Adrenal gland (tissue), 9 donors: ENCODE measurements at regions not wholly inside any gene's neighbourhood (a gene's known extent, or its start where the extent isn't known, plus 50 kb on each side); places are given as distances from the start of the nearest gene placed in this dataset.

ENCODE experiments used
- DNase-seq, 7 donors: peaks; one replicate each; pipeline ENCODE4 v3.0.0-alpha.2; 2019 to 2020
- H3K27ac ChIP-seq, 5 donors: fragments of 200-600 bp; sonication (generic) in 4 of 5; 1 replicate in 3 of 5; 2 replicates in 2 of 5; pipeline versions ENCODE4 v1.5.1 to v1.8.0; 2016 to 2020; ENCODE audit warnings: mild to moderate bottlenecking in 1 of 5
- H3K27me3 ChIP-seq: fragments of 200-600 bp; 2 replicates; pipeline ENCODE4 v1.8.0; 2021
- H3K36me3 ChIP-seq, 2 donors: fragments of 200-600 bp; replicated peaks in 1 of 2; 1 replicate in 1 of 2; 2 replicates in 1 of 2; pipeline versions ENCODE4 v1.5.1 to v1.8.0; 2018 to 2022
- H3K4me1 ChIP-seq, 2 donors: fragments of 200-600 bp; replicated peaks in 1 of 2; 1 replicate in 1 of 2; 2 replicates in 1 of 2; pipeline versions ENCODE4 v1.5.1 to v1.8.0; 2018 to 2021
- H3K4me3 ChIP-seq, 4 donors: fragments of 200-600 bp; sonication (generic) in 3 of 4; one replicate each; pipeline ENCODE4 v1.5.1; 2016 to 2018
- H3K9me3 ChIP-seq, 3 donors: fragments of 200-600 bp; sonication (generic) in 1 of 3; replicated peaks in 1 of 3; 1 replicate in 2 of 3; 2 replicates in 1 of 3; pipeline versions ENCODE4 v1.5.1 to v1.8.0; 2016 to 2021
- POLR2A ChIP-seq, 2 donors: fragments of 450-650 bp; IDR thresholded peaks; one replicate each; pipeline ENCODE4 v1.6.1; 2017; ENCODE audit warnings: antibody characterized with exemption in 2 of 2, mild to moderate bottlenecking in 2 of 2, moderate library complexity in 1 of 2
- WGBS, 4 donors: extraction: QIAGEN DNeasy Blood & Tissue Kit in 2 of 4; methylation state at CpG; one replicate each; pipeline versions ENCODE4 v1.1.5 to v1.1.7; 2013 to 2017; 5-methylcytosine and 5-hydroxymethylcytosine counted together
- intact Hi-C, 2 donors: fragments of 100-400 bp; cut with DNase I; formaldehyde crosslinking; loops; one replicate each; pipeline versions ENCODE4 v1.14.1 to v1.15.0; 2022 to 2023
- TF ChIP-seq, protein P1 (sequence below), 6 experiments: fragments of 450-650 bp in 4 of 6; fragments of 200-600 bp in 2 of 6; sonication (generic) in 1 of 6; IDR thresholded peaks; 1 replicate in 5 of 6; 2 replicates in 1 of 6; pipeline versions ENCODE4 v1.5.1 to v1.8.0; 2016 to 2021; ENCODE audit warnings: antibody characterized with exemption in 6 of 6, mild to moderate bottlenecking in 2 of 6, moderate library complexity in 1 of 6
- donor health status: healthy with polysubstance abuse.
- donor health status: Bipolar disorder and iron deficiency.
- donor health status: DM: yes; HTN: yes; CAD: no.
- donor health status: DM: no; HTN: no; CAD: no.
- donor health status: DM: no; HTN: no; CAD: no.

DNA sequence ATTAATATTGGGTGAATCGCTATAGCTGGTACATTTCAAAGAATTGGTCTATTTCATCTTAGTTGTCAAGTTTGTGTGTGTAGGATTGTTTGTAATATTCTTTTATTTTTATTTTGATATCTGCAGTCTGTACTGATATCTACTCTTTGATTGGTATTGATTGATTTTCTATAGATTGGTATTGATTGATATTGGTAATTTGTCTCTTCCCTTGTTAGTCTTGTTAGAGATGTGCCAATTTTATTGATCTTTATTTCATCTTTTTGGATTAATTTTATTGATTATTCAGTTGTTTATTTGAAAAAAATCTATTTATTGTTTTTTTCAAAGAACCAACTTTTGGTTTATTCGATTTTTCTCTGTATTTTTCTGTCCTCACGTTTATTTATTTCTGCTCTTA lies 61.4 kb downstream of the TM2D3 start:
- 59 to 70% (median 64%) methylated on average over 3 of the region's 3 CpGs for WGBS, 4 donors
- no peaks in the 10 kb centered on the region for H3K4me1 ChIP-seq
- no peak for TF ChIP-seq POLR2A (IDR thresholded peaks at IDR 0.05)
- TF ChIP-seq, protein P1, sequence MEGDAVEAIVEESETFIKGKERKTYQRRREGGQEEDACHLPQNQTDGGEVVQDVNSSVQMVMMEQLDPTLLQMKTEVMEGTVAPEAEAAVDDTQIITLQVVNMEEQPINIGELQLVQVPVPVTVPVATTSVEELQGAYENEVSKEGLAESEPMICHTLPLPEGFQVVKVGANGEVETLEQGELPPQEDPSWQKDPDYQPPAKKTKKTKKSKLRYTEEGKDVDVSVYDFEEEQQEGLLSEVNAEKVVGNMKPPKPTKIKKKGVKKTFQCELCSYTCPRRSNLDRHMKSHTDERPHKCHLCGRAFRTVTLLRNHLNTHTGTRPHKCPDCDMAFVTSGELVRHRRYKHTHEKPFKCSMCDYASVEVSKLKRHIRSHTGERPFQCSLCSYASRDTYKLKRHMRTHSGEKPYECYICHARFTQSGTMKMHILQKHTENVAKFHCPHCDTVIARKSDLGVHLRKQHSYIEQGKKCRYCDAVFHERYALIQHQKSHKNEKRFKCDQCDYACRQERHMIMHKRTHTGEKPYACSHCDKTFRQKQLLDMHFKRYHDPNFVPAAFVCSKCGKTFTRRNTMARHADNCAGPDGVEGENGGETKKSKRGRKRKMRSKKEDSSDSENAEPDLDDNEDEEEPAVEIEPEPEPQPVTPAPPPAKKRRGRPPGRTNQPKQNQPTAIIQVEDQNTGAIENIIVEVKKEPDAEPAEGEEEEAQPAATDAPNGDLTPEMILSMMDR (IDR thresholded peaks at IDR 0.05): no peak
- intact Hi-C loops: no loop called here
- no peaks in the 10 kb centered on the region for H3K36me3 ChIP-seq
- DNase-seq: no peak
- H3K4me3 ChIP-seq: no peak overlapping the region
- H3K27me3 ChIP-seq: peaks cover 6% of the 10 kb centered on the region
- no peaks in the 10 kb centered on the region for H3K9me3 ChIP-seq
- no peak overlapping the region for H3K27ac ChIP-seq

- Histone ChIP-seq H3K36me3 (no peaks in the 10 kb centered on the region), H3K4me3 (no peak overlapping the region), H3K27ac (no peak overlapping the region), H3K9me3 (no peaks in the 10 kb centered on the region), H3K27me3 (peaks cover 18% of the 10 kb centered on the region), H3K4me1 (no peaks in the 10 kb centered on the region)
- intact Hi-C loops: no loop called here
- no peak for DNase-seq
- TF ChIP-seq, protein P1 (IDR thresholded peaks at IDR 0.05): no peak
- TF ChIP-seq POLR2A (IDR thresholded peaks at IDR 0.05): no peak
Observed at GRCh38 chr15:101583284-101583683, 68.9 kb downstream of the TM2D3 start.

- TF ChIP-seq, protein P1 (IDR thresholded peaks at IDR 0.05): no peak
- TF ChIP-seq POLR2A (IDR thresholded peaks at IDR 0.05): no peak
- Histone ChIP-seq H3K4me1 (no peaks in the 10 kb centered on the region), H3K27ac (no peak overlapping the region), H3K27me3 (peaks cover 20% of the 10 kb centered on the region), H3K4me3 (no peak overlapping the region), H3K9me3 (no peaks in the 10 kb centered on the region), H3K36me3 (no peaks in the 10 kb centered on the region)
- 75 to 78% (median 77%) methylated on average over 11 of the region's 11 CpGs for WGBS, 4 donors
- no peak for DNase-seq
- intact Hi-C loops: no loop called here
Observed at GRCh38 chr15:101580431-101580830, 71.8 kb downstream of the TM2D3 start.

- Histone ChIP-seq H3K4me1 (no peaks in the 10 kb centered on the region), H3K9me3 (no peaks in the 10 kb centered on the region), H3K4me3 (no peak overlapping the region), H3K27ac (no peak overlapping the region), H3K36me3 (no peaks in the 10 kb centered on the region), H3K27me3 (peaks cover 20% of the 10 kb centered on the region)
- DNase-seq: no peak
- intact Hi-C loops: loop anchor here in 1 of 2 donors (10.0 kb wide), 1 partner anchor 275 kb away; no protein-coding TSS in a partner anchor
- TF ChIP-seq POLR2A (IDR thresholded peaks at IDR 0.05): no peak
- TF ChIP-seq, protein P1 (IDR thresholded peaks at IDR 0.05): no peak
- WGBS, 4 donors: 53 to 61% (median 57%) methylated on average over 8 of the region's 8 CpGs
Observed at GRCh38 chr15:101579631-101580163, 72.5 kb downstream of the TM2D3 start.
